Right cardiac atrium (tissue), 5 donors: ENCODE measurements at regions not wholly inside any gene's neighbourhood (a gene's known extent, or its start where the extent isn't known, plus 50 kb on each side); places are given as distances from the start of the nearest gene placed in this dataset.

Experiments used
- ATAC-seq, 2 donors: fragments of 200-7000 bp; cut with Tn5 transposase; one replicate each; pipeline versions ENCODE4 v1.8.0 to v1.9.1; 2020; ENCODE audit warnings: moderate library complexity in 2 of 2, mild to moderate bottlenecking in 1 of 2
- DNase-seq, 3 donors: peaks; one replicate each; pipeline ENCODE4 v3.0.0-alpha.2; 2020
- H3K27ac ChIP-seq: one replicate; pipeline ENCODE4 v1.5.1; 2013; ENCODE audit warnings: mild to moderate bottlenecking, low read length, control low read depth, moderate library complexity
- H3K27me3 ChIP-seq: one replicate; pipeline ENCODE4 v1.6.1; 2013; ENCODE audit not compliant: control insufficient read depth, insufficient read depth
- H3K4me1 ChIP-seq: one replicate; pipeline ENCODE4 v1.6.1; 2013; ENCODE audit warnings: low read length; ENCODE audit not compliant: control insufficient read depth, insufficient read depth
- H3K4me3 ChIP-seq: one replicate; pipeline ENCODE4 v1.5.1; 2013; ENCODE audit warnings: low read length, control low read depth
- H3K9me3 ChIP-seq: one replicate; pipeline ENCODE4 v1.6.1; 2013; ENCODE audit warnings: low read length; ENCODE audit not compliant: control insufficient read depth
- WGBS: extraction: QIAGEN DNeasy Blood & Tissue Kit; methylation state at CpG from one replicate; pipeline ENCODE4 v1.1.7; 2013; 5-methylcytosine and 5-hydroxymethylcytosine counted together
- intact Hi-C, 4 donors: fragments of 100-400 bp; cut with DNase I; formaldehyde crosslinking; loops; one replicate each; pipeline versions ENCODE4 v1.11.0 to v1.14.0; 2022 to 2023
- donor health status: healthy with polysubstance abuse.
- donor health status: DM: no; HTN: yes; CAD: no.
- donor health status: DM: no; HTN: no; CAD: no.
- donor health status: DM: no; HTN: yes; CAD: no; lungs with severe emphysema.
- donor health status: DM: yes; HTN: yes; CAD: no.

- no peak for ATAC-seq
- no peaks in the 10 kb centered on the region for H3K27me3 ChIP-seq
- no peak for DNase-seq
- H3K27ac ChIP-seq = no peak overlapping the region
- peaks cover 4% of the 10 kb centered on the region for H3K4me1 ChIP-seq
- no peaks in the 10 kb centered on the region for H3K9me3 ChIP-seq
- whole genome bisulfite sequencing = 93% methylated on average over 9 of the region's 9 CpGs
- intact Hi-C loops = no loop called here
- no peak overlapping the region for H3K4me3 ChIP-seq
These were observed 220.9 kb upstream of the RREB1 start for GRCh38 chr6:6886886-6887285.

- WGBS = 73% methylated on average over 4 of the region's 4 CpGs
- H3K9me3 ChIP-seq = no peaks in the 10 kb centered on the region
- intact Hi-C loops = no loop called here
- no peak overlapping the region for H3K27ac ChIP-seq
- peaks cover 12% of the 10 kb centered on the region for H3K4me1 ChIP-seq
- DNase-seq (no peak), ATAC-seq (no peak)
- H3K27me3 ChIP-seq = no peaks in the 10 kb centered on the region
- no peak overlapping the region for H3K4me3 ChIP-seq
These were observed 218.2 kb upstream of the RREB1 start for GRCh38 chr6:6889601-6890000.

GRCh38 chr6:6890400-6890858, 217.3 kb upstream of the RREB1 start:
- intact Hi-C loops = loop anchor here in 2 of 4 donors (10.0 kb wide), 2 partner anchors 136 to 354 kb away; no protein-coding TSS in a partner anchor
- Histone ChIP-seq H3K27ac (peak overlapping the region; percentile 40), H3K27me3 (no peaks in the 10 kb centered on the region), H3K4me3 (no peak overlapping the region), H3K9me3 (no peaks in the 10 kb centered on the region), H3K4me1 (peaks cover 12% of the 10 kb centered on the region)
- 6% methylated on average over 6 of the region's 6 CpGs for WGBS
- ATAC-seq = peak; percentile 72 to 81
- DNase-seq = peak; percentile 49 to 86 (median 82)

- ATAC-seq (no peak), DNase-seq (no peak)
- no peaks in the 10 kb centered on the region for H3K27me3 ChIP-seq
- no peak overlapping the region for H3K4me3 ChIP-seq
- no peak overlapping the region for H3K27ac ChIP-seq
- H3K9me3 ChIP-seq = no peaks in the 10 kb centered on the region
- WGBS = 90% methylated on average over 8 of the region's 8 CpGs
- intact Hi-C loops = loop anchor here in 2 of 4 donors (10.0 kb wide), 2 partner anchors 136 to 354 kb away; no protein-coding TSS in a partner anchor
- peaks cover 12% of the 10 kb centered on the region for H3K4me1 ChIP-seq
These were observed 216.5 kb upstream of the RREB1 start for GRCh38 chr6:6891125-6891721.

- WGBS = 85% methylated on average over 6 of the region's 6 CpGs
- peak overlapping the region; percentile 34 for H3K27ac ChIP-seq
- no peak for DNase-seq
- no peak for ATAC-seq
- no peaks in the 10 kb centered on the region for H3K9me3 ChIP-seq
- no peaks in the 10 kb centered on the region for H3K27me3 ChIP-seq
- intact Hi-C loops = loop anchor here in 2 of 4 donors (10.0 kb wide), 2 partner anchors 137 to 353 kb away; no protein-coding TSS in a partner anchor
- no peak overlapping the region for H3K4me3 ChIP-seq
- peaks cover 12% of the 10 kb centered on the region for H3K4me1 ChIP-seq
These were observed 215.8 kb upstream of the RREB1 start for GRCh38 chr6:6891949-6892461.

- peak; percentile 48 to 57 for ATAC-seq
These were observed 214.8 kb upstream of the RREB1 start for GRCh38 chr6:6892744-6893583.

GRCh38 chr6:6893701-6894100, 214.1 kb upstream of the RREB1 start:
- intact Hi-C loops = loop anchor here in 2 of 4 donors (10.0 kb wide), 2 partner anchors 139 to 351 kb away; no protein-coding TSS in a partner anchor
- peak overlapping the region; percentile 34 for H3K27ac ChIP-seq

More at GRCh38 chr6:6892744-6893583, 214.8 kb upstream of the RREB1 start:
- 52% methylated on average over 17 of the region's 17 CpGs for WGBS
- H3K4me3 ChIP-seq = no peak overlapping the region
- peaks cover 12% of the 10 kb centered on the region for H3K4me1 ChIP-seq
- intact Hi-C loops = loop anchor here in 2 of 4 donors (10.0 kb wide), 2 partner anchors 138 to 352 kb away; no protein-coding TSS in a partner anchor
- no peak for DNase-seq
- no peaks in the 10 kb centered on the region for H3K9me3 ChIP-seq
- peak overlapping the region; percentile 34 for H3K27ac ChIP-seq
- H3K27me3 ChIP-seq = no peaks in the 10 kb centered on the region

GRCh38 chr6:6895929-6896328, 211.8 kb upstream of the RREB1 start:
- intact Hi-C loops = loop anchor here in 2 of 4 donors (10.0 kb wide), 2 partner anchors 141 to 349 kb away; no protein-coding TSS in a partner anchor
- no peaks in the 10 kb centered on the region for H3K9me3 ChIP-seq
- no peak for DNase-seq
- 92% methylated on average over 3 of the region's 3 CpGs for WGBS
- no peak overlapping the region for H3K4me3 ChIP-seq
- no peaks in the 10 kb centered on the region for H3K27me3 ChIP-seq
- H3K4me1 ChIP-seq = peaks cover 9% of the 10 kb centered on the region
- no peak overlapping the region for H3K27ac ChIP-seq
- no peak for ATAC-seq

More at GRCh38 chr6:6893701-6894100, 214.1 kb upstream of the RREB1 start:
- H3K4me3 ChIP-seq = no peak overlapping the region
- H3K9me3 ChIP-seq = no peaks in the 10 kb centered on the region
- no peaks in the 10 kb centered on the region for H3K27me3 ChIP-seq
- DNase-seq (no peak), ATAC-seq (no peak)
- peaks cover 12% of the 10 kb centered on the region for H3K4me1 ChIP-seq
- WGBS = 78% methylated on average over 19 of the region's 19 CpGs

GRCh38 chr6:6897140-6897539, 210.6 kb upstream of the RREB1 start:
- DNase-seq (no peak), ATAC-seq (no peak)
- Histone ChIP-seq H3K27me3 (no peaks in the 10 kb centered on the region), H3K4me3 (no peak overlapping the region), H3K27ac (no peak overlapping the region), H3K9me3 (no peaks in the 10 kb centered on the region), H3K4me1 (peaks cover 5% of the 10 kb centered on the region)
- intact Hi-C loops = loop anchor here in 2 of 4 donors (10.0 kb wide), 2 partner anchors 142 to 348 kb away; no protein-coding TSS in a partner anchor
- WGBS = 72% methylated on average over 3 of the region's 3 CpGs

- H3K4me1 ChIP-seq = no peaks in the 10 kb centered on the region
- no peaks in the 10 kb centered on the region for H3K9me3 ChIP-seq
- ATAC-seq = no peak
- H3K27me3 ChIP-seq = no peaks in the 10 kb centered on the region
- intact Hi-C loops = loop anchor here in 1 of 4 donors (10.0 kb wide), 1 partner anchor 226 kb away; no protein-coding TSS in a partner anchor
- H3K27ac ChIP-seq = no peak overlapping the region
- WGBS = 56% methylated on average over 15 of the region's 15 CpGs
- no peak for DNase-seq
- no peak overlapping the region for H3K4me3 ChIP-seq
These were observed 207.1 kb upstream of the RREB1 start for GRCh38 chr6:6900569-6901204.
